ENCODE measurements at regions not wholly inside any gene's neighbourhood (a gene's known extent, or its start where the extent isn't known, plus 50 kb on each side); places are given as distances from the start of the nearest gene placed in this dataset.

DNA sequence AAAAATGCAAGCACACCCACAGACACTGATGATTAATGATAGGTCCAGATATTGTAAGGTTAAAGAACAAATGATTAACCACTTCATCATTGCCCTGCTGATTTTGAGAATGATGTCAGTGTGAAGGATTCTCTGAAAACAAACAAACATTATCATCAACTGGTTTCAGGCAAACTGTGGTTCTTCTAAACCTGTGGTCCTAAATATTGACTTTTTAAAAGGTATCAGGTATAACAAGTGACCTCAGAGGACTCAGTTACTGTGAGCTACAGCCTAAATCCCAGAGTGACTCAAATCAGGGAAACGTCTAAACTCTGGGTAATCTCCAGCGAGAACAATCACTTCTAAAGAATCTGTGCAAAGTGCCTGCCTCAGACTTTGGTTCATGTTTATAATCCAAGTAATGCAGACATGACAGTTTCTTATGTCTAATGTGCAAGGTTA, 172.3 kb upstream of the CDH6 start:
- Histone ChIP-seq H3K4me1 (ENCODE audit: insufficient read depth) (no peaks in the 10 kb centered on the region), H3K27ac (no peak overlapping the region), H3K36me3 (no peaks in the 10 kb centered on the region), H3K27me3 (no peaks in the 10 kb centered on the region), H3K9me3 (no peaks in the 10 kb centered on the region), H3K4me3 (no peak overlapping the region)
- TF ChIP-seq POLR2A (IDR thresholded peaks at IDR 0.05) (no peak), EP300 (IDR thresholded peaks at IDR 0.05) (no peak)
- TF ChIP-seq, protein P1, sequence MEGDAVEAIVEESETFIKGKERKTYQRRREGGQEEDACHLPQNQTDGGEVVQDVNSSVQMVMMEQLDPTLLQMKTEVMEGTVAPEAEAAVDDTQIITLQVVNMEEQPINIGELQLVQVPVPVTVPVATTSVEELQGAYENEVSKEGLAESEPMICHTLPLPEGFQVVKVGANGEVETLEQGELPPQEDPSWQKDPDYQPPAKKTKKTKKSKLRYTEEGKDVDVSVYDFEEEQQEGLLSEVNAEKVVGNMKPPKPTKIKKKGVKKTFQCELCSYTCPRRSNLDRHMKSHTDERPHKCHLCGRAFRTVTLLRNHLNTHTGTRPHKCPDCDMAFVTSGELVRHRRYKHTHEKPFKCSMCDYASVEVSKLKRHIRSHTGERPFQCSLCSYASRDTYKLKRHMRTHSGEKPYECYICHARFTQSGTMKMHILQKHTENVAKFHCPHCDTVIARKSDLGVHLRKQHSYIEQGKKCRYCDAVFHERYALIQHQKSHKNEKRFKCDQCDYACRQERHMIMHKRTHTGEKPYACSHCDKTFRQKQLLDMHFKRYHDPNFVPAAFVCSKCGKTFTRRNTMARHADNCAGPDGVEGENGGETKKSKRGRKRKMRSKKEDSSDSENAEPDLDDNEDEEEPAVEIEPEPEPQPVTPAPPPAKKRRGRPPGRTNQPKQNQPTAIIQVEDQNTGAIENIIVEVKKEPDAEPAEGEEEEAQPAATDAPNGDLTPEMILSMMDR (IDR thresholded peaks at IDR 0.05), result no peak
- DNase-seq, result no peak
- intact Hi-C loops (cut with DNase I), result no loop called here
- WGBS, 3 donors, result 32 to 45% (median 37%) methylated on average over 2 of the region's 2 CpGs

DNA sequence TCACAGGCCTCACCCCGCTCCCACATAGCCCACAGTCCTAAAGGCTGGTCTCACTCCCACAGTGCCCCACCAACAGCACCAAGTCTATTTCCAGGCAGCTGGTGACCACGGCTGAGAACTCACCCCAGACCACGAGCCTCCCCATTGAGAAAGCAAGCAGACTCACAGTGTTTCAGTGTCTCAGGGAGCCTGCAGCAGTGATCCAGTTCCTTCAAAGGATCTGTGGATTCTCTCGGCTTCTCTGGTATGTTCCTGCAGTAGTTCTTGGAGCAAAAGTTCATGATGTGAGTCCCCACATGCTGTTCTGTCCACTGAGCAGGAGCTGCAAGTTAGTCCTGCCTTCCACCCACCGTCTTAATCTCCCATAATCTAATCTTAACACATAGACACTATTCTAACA, 185.3 kb upstream of the CDH6 start:
- DNase-seq, result no peak
- TF ChIP-seq, protein P1 (IDR thresholded peaks at IDR 0.05), result no peak
- TF ChIP-seq EP300 (IDR thresholded peaks at IDR 0.05) (no peak), POLR2A (IDR thresholded peaks at IDR 0.05) (no peak)
- no peaks in the 10 kb centered on the region for H3K4me1 ChIP-seq (ENCODE audit: insufficient read depth)
- WGBS, 3 donors, result 71 to 87% (median 80%) methylated on average over 5 of the region's 5 CpGs
- H3K27ac ChIP-seq, result no peak overlapping the region
- intact Hi-C loops (cut with DNase I), result no loop called here
- H3K4me3 ChIP-seq, result no peak overlapping the region
- H3K36me3 ChIP-seq, result no peaks in the 10 kb centered on the region
- no peaks in the 10 kb centered on the region for H3K27me3 ChIP-seq
- no peaks in the 10 kb centered on the region for H3K9me3 ChIP-seq

DNA sequence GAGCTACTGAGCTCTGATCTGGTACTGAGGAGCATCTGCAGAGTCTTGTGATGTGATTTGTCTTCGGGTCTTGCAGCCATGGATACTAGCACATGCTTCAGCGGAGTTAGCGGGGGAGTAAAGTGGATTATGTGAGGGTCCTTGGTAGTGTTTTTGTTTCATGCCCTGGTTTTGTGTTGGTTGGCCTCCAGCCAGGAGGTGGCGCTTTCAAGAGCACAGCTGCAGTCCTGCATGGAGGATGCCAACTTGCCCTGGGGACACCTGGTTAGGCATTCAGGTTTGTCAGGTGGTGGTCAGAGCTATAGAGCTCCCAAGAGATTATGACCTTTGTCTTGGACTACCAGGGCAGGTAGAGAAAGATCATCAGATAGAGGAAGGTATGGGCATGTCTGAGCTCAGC, 185.8 kb upstream of the CDH6 start:
- intact Hi-C loops (cut with DNase I), result no loop called here
- Histone ChIP-seq H3K27ac (no peak overlapping the region), H3K4me1 (ENCODE audit: insufficient read depth) (no peaks in the 10 kb centered on the region), H3K36me3 (no peaks in the 10 kb centered on the region), H3K9me3 (no peaks in the 10 kb centered on the region), H3K27me3 (no peaks in the 10 kb centered on the region), H3K4me3 (no peak overlapping the region)
- DNase-seq, result no peak
- 82 to 90% (median 83%) methylated on average over 4 of the region's 4 CpGs for WGBS, 3 donors
- no peak for TF ChIP-seq EP300 (IDR thresholded peaks at IDR 0.05)
- no peak for TF ChIP-seq POLR2A (IDR thresholded peaks at IDR 0.05)
- TF ChIP-seq, protein P1 (IDR thresholded peaks at IDR 0.05), result no peak

DNA sequence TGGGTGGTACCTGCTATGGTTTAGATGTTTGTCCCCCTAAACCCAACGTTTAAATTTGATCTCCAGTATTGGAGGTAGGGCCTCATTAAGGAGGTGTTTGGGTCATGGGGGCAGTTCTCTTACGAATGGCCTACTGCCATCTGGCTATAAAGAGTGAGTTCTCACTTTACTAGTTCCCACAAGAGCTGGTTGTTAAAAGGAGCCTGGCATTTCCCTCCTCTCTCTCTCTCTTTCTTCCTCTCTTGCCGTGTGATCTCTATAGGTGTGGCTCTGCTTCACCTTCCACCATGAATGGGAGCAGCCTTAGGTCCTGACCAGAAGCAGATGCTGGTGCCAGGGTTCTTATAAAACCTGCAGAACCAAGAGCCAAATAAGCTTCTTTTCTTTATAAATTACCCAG, 193.2 kb upstream of the CDH6 start:
- intact Hi-C loops (cut with DNase I), result no loop called here
- DNase-seq, result no peak
- TF ChIP-seq, protein P1 (IDR thresholded peaks at IDR 0.05), result no peak
- TF ChIP-seq POLR2A (IDR thresholded peaks at IDR 0.05) (no peak), EP300 (IDR thresholded peaks at IDR 0.05) (no peak)
- Histone ChIP-seq H3K9me3 (no peaks in the 10 kb centered on the region), H3K36me3 (no peaks in the 10 kb centered on the region), H3K4me1 (ENCODE audit: insufficient read depth) (no peaks in the 10 kb centered on the region), H3K27me3 (no peaks in the 10 kb centered on the region), H3K27ac (no peak overlapping the region), H3K4me3 (no peak overlapping the region)
- 48 to 61% (median 57%) methylated on average over 3 of the region's 3 CpGs for WGBS, 3 donors

DNA sequence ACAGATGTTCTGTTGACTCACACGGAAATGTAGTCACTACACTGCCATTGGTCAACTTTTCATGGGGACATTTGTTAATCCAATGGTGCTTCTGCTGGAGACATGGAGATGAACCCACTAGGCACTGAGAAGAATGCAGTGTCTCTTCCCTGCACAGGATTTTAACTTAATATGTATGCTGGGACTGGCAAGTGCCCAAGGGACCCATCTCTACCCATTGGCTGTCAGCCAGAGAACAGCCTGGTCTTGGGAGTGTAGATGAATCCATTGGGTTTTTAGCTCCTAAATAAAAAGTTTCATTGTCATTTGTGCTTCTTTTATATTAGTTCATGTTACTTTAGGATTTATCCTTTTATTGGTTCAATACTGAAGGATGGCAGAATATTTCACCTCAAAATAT, 195.8 kb upstream of the CDH6 start:
- intact Hi-C loops (cut with DNase I), result no loop called here
- Histone ChIP-seq H3K27ac (no peak overlapping the region), H3K36me3 (no peaks in the 10 kb centered on the region), H3K27me3 (no peaks in the 10 kb centered on the region), H3K4me3 (no peak overlapping the region), H3K9me3 (no peaks in the 10 kb centered on the region), H3K4me1 (ENCODE audit: insufficient read depth) (no peaks in the 10 kb centered on the region)
- TF ChIP-seq EP300 (IDR thresholded peaks at IDR 0.05) (no peak), POLR2A (IDR thresholded peaks at IDR 0.05) (no peak)
- TF ChIP-seq, protein P1 (IDR thresholded peaks at IDR 0.05), result no peak
- DNase-seq, result no peak
- WGBS, 3 donors, result 59 to 60% (median 59%) methylated on average over 1 of the region's 1 CpG

Data from ovary (tissue), 7 donors.